Brain microvascular endothelial cell (primary cell): ENCODE measurements at regions not wholly inside any gene's neighbourhood (a gene's known extent, or its start where the extent isn't known, plus 50 kb on each side); places are given as distances from the start of the nearest gene placed in this dataset.

Experiments
- DNase-seq: peaks from one replicate; pipeline ENCODE4 v3.0.0-alpha.2; 2020
- H3K27ac ChIP-seq: fragments of 250-450 bp; sonication (Bioruptor Pico); 2 replicates; pipeline ENCODE4 v1.5.1; 2020; ENCODE audit warnings: mild to moderate bottlenecking, moderate library complexity
- H3K27me3 ChIP-seq: fragments of 250-450 bp; sonication (Bioruptor Pico); replicated peaks from 2 replicates; pipeline ENCODE4 v1.5.1; 2020; ENCODE audit warnings: mild to moderate bottlenecking
- H3K36me3 ChIP-seq: fragments of 250-450 bp; sonication (Bioruptor Pico); replicated peaks from 2 replicates; pipeline ENCODE4 v1.5.1; 2020; ENCODE audit warnings: mild to moderate bottlenecking
- H3K4me3 ChIP-seq: 2 replicates; pipeline ENCODE4 v1.5.1; 2011; ENCODE audit warnings: low read depth, mild to moderate bottlenecking, control low read depth, low read length, moderate library complexity
- in situ Hi-C: cut with HindIII; loops from 2 replicates; pipeline ENCODE4 v1.10.0; 2017; ENCODE audit warnings: low sequenced_read_pairs, low pct_ligation_motif_present
- TF ChIP-seq, protein P1 (sequence below): IDR thresholded peaks from 2 replicates; pipeline ENCODE4 v1.5.1; 2011; ENCODE audit warnings: low read depth, mild to moderate bottlenecking, moderate library complexity, low read length, control low read depth, inconsistent platforms; ENCODE audit errors: missing control alignments

DNA sequence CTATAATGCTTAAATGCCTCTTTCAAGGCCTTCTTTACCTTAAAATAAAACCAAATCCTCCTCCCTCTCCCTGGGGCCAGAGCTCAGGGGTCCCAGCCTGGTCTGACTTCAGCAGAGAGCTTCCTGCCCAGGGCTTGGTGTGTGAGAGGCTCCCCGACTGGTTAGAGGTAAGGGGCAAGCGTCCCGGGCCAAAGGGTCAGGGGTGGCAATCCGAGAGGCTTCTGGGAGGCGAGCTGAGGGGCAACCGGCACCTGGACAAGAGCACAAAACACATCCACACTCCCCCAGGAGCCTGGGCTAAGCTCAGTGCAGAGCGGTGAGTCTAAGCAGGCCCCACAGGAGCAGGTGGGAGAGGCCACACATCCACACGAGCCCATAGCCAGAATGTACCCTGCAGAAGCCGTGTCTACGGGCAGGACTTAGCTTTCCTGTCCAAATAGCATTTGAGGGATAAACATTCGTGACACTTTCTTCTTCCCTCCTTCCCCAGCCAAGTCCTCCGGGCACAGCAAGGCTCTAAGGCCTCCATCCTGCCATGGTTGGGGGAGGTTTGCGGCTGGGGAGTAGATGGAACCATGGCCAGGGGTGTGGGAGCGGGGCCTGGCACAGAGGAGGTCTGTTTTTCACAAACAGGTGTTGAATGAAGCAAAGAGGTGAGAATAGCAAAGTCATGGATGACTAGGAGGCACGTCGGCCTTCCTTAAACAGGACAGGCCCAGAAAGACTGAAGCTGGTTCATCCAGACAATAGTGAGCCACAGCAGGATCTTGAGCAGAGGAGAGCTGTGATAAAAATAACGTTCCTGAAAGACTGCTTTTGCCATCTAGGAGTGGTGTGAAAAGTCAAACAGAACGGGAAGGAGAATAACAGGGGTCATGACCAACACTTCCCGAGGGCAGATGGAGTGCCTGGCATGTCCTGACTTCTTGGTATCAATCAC, 98.7 kb upstream of the IQSEC1 start:
- TF ChIP-seq, protein P1, sequence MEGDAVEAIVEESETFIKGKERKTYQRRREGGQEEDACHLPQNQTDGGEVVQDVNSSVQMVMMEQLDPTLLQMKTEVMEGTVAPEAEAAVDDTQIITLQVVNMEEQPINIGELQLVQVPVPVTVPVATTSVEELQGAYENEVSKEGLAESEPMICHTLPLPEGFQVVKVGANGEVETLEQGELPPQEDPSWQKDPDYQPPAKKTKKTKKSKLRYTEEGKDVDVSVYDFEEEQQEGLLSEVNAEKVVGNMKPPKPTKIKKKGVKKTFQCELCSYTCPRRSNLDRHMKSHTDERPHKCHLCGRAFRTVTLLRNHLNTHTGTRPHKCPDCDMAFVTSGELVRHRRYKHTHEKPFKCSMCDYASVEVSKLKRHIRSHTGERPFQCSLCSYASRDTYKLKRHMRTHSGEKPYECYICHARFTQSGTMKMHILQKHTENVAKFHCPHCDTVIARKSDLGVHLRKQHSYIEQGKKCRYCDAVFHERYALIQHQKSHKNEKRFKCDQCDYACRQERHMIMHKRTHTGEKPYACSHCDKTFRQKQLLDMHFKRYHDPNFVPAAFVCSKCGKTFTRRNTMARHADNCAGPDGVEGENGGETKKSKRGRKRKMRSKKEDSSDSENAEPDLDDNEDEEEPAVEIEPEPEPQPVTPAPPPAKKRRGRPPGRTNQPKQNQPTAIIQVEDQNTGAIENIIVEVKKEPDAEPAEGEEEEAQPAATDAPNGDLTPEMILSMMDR, result no peak
- no peak overlapping the region for H3K4me3 ChIP-seq
- H3K27ac ChIP-seq, result no peak overlapping the region
- no peak for DNase-seq
- in situ Hi-C loops, result no loop called here
- H3K27me3 ChIP-seq, result no peaks in the 10 kb centered on the region
- H3K36me3 ChIP-seq, result no peaks in the 10 kb centered on the region

DNA sequence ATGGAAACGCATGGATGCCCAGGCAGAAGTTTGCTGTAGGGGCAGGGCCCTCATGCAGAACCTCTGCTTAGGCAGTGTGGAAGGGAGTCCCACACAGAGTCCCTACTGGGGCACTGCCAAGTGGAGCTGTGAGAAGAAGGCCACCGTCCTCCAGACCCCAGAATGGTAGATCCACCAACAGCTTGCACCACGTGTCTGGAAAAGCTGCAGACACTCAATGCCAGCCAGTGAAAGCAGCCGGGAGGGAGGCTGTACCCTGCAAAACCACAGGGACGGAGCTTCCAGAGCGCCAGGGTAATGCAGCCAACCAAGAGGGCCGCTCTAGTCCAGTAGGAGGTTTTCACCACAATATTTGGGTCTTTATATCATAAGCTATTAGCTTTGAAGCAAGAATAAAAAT, 97.1 kb upstream of the IQSEC1 start:
- Histone ChIP-seq H3K36me3 (no peaks in the 10 kb centered on the region), H3K27ac (no peak overlapping the region), H3K27me3 (no peaks in the 10 kb centered on the region), H3K4me3 (no peak overlapping the region)
- no peak for DNase-seq
- in situ Hi-C loops, result no loop called here
- TF ChIP-seq, protein P1, result no peak

DNA sequence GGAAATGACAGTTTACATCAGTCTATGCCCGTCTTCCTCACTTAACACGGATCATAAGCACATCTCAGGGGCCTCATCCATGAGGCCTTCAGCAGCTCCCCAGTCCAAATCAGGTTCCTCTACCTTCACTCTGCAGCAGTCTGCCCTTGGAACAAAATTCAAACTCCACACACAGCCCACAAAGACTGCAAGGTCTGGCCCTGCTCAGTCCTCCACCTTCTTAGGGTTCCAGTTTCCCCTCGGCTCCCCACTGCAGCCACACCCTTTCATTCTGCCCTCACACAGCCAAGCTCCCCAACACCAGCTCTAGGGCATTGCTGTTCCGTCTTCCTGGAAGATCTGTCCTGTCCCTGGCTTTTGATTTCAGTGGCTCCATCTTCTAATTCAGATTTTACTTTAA, 95.2 kb upstream of the IQSEC1 start:
- Histone ChIP-seq H3K4me3 (no peak overlapping the region), H3K27me3 (no peaks in the 10 kb centered on the region), H3K36me3 (no peaks in the 10 kb centered on the region), H3K27ac (no peak overlapping the region)
- in situ Hi-C loops, result no loop called here
- no peak for DNase-seq
- TF ChIP-seq, protein P1, result no peak

DNA sequence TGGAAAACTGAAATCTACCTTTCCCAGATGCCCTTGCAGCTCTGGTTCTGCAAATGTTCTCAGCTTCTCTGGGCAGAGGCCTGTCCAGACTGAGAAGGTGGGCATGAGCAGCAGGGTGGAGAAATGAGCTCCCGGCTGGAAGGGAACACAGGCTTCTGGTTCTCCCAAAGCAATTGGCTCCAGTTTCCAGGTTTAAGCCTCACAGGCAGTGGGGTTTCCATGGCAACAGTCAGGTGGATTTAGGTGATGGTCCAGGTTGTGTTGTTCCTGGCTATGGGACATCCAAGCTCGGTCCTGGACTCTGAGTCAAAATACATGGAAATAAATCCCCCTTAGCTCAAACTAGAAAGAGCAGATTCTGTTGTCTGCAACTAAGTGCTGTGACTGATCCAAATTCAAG, 94.6 kb upstream of the IQSEC1 start:
- no peaks in the 10 kb centered on the region for H3K27me3 ChIP-seq
- H3K4me3 ChIP-seq, result no peak overlapping the region
- TF ChIP-seq, protein P1, result no peak
- in situ Hi-C loops, result no loop called here
- H3K27ac ChIP-seq, result no peak overlapping the region
- no peak for DNase-seq
- H3K36me3 ChIP-seq, result no peaks in the 10 kb centered on the region

DNA sequence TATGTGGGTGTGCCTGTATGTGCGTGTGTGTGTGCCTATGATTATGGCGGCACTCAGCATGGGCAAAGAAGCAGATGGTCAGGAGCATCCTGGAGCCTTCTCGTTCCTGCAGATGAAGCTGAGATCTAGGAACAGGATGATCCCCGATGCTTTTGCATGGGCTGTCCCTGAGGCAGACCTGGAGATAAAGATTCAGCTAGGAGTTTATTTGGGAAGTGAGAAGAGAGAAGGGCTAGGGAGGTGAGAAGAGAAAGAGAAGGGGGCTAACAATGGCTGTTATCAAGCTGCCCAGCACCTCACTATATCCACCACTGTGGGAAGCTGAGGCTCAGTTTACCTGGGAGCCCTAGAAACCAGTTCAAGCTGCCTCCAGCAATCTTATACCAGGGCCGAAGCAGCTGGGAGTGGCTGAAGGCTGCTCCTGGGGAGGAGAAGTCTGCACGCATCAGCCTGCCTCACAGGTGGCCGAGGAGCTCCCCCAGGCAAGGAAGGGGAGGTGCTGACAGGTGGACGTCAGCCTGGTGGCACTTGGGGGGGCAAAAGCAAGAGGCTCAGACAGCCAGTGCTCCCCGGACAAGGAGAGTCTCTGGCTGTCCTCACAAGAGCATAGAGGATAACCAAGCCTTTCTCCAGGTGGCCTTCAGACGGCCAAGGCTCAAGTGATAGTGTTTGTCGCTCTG, 94.0 kb upstream of the IQSEC1 start:
- Histone ChIP-seq H3K27me3 (no peaks in the 10 kb centered on the region), H3K36me3 (no peaks in the 10 kb centered on the region), H3K27ac (no peak overlapping the region), H3K4me3 (no peak overlapping the region)
- no peak for DNase-seq
- in situ Hi-C loops, result no loop called here
- TF ChIP-seq, protein P1, result no peak
